OCI-LY1 (cell line): ENCODE measurements at regions not wholly inside any gene's neighbourhood (a gene's known extent, or its start where the extent isn't known, plus 50 kb on each side); places are given as distances from the start of the nearest gene placed in this dataset.

ENCODE experiments used
- H2AFZ ChIP-seq: fragments of 200-600 bp; sonication (generic), shearing (Covaris generic); 2 replicates; pipeline ENCODE4 v1.6.0; 2014; ENCODE audit warnings: antibody characterized with exemption, mild to moderate bottlenecking, low read length
- H3F3A ChIP-seq: fragments of 200-600 bp; sonication (generic), shearing (Covaris generic); 2 replicates; pipeline ENCODE4 v1.6.0; 2014; ENCODE audit warnings: mild to moderate bottlenecking, antibody characterized with exemption, low read length, moderate library complexity; ENCODE audit not compliant: insufficient read depth
- H3K27ac ChIP-seq: fragments of 200-600 bp; sonication (generic); 2 replicates; pipeline ENCODE4 v1.5.1; 2014; ENCODE audit warnings: low read length, mixed run types, mild to moderate bottlenecking, low read depth; ENCODE audit not compliant: poor library complexity, severe bottlenecking
- H3K27me3 ChIP-seq: fragments of 200-600 bp; sonication (generic); 2 replicates; pipeline ENCODE4 v1.6.0; 2014; ENCODE audit warnings: antibody characterized with exemption, mild to moderate bottlenecking, low read length, moderate library complexity; ENCODE audit not compliant: insufficient read depth
- H3K36me3 ChIP-seq: fragments of 200-600 bp; sonication (generic); 2 replicates; pipeline ENCODE4 v1.6.1; 2014; ENCODE audit warnings: mild to moderate bottlenecking, antibody characterized with exemption, low read length, moderate library complexity, mixed read lengths; ENCODE audit not compliant: insufficient read depth
- H3K4me1 ChIP-seq: fragments of 200-600 bp; sonication (generic); 2 replicates; pipeline ENCODE4 v1.5.1; 2014; ENCODE audit warnings: mild to moderate bottlenecking, low read length, moderate library complexity; ENCODE audit not compliant: insufficient read depth, severe bottlenecking
- H3K4me2 ChIP-seq: fragments of 200-600 bp; sonication (generic), shearing (Covaris generic); 2 replicates; pipeline ENCODE4 v1.6.1; 2014; ENCODE audit warnings: low read length
- H3K4me3 ChIP-seq: fragments of 200-600 bp; sonication (generic); 2 replicates; pipeline ENCODE4 v1.5.1; 2014; ENCODE audit warnings: low read length, low read depth, mild to moderate bottlenecking, mixed read lengths; ENCODE audit not compliant: poor library complexity, severe bottlenecking
- H3K79me2 ChIP-seq: fragments of 200-600 bp; shearing (Covaris generic); 2 replicates; pipeline ENCODE4 v1.6.1; 2016; ENCODE audit warnings: mixed run types, low read length, mixed read lengths; ENCODE audit not compliant: insufficient read depth
- H3K9ac ChIP-seq: fragments of 200-600 bp; sonication (generic), shearing (Covaris generic); 2 replicates; pipeline ENCODE4 v1.6.1; 2014; ENCODE audit warnings: mild to moderate bottlenecking, low read length, mixed read lengths
- H3K9me2 ChIP-seq: fragments of 200-600 bp; sonication (generic), shearing (Covaris generic); 2 replicates; pipeline ENCODE4 v1.6.1; 2014; ENCODE audit warnings: low read depth, mild to moderate bottlenecking, low read length, mixed read lengths
- H3K9me3 ChIP-seq: fragments of 200-600 bp; shearing (Covaris generic); 2 replicates; pipeline ENCODE4 v1.6.1; 2014; ENCODE audit warnings: low read length, mixed read lengths
- H4K20me1 ChIP-seq: fragments of 200-600 bp; sonication (generic), shearing (Covaris generic); 2 replicates; pipeline ENCODE4 v1.6.0; 2016; ENCODE audit warnings: mild to moderate bottlenecking, low read length; ENCODE audit not compliant: insufficient read depth
- EZH2 ChIP-seq: fragments of 200-600 bp; sonication (generic), shearing (Covaris generic); IDR thresholded peaks from 2 replicates; pipeline ENCODE4 v1.8.0; 2017; ENCODE audit warnings: borderline replicate concordance, mixed run types, mild to moderate bottlenecking, antibody characterized with exemption, low read length, moderate library complexity, mixed read lengths
- TF ChIP-seq, protein P1 (sequence below): fragments of 200-600 bp; sonication (generic), shearing (Covaris generic); IDR thresholded peaks from 2 replicates; pipeline ENCODE4 v1.5.1; 2017; ENCODE audit warnings: mild to moderate bottlenecking, antibody characterized with exemption, low read length, moderate library complexity, mixed read lengths

DNA sequence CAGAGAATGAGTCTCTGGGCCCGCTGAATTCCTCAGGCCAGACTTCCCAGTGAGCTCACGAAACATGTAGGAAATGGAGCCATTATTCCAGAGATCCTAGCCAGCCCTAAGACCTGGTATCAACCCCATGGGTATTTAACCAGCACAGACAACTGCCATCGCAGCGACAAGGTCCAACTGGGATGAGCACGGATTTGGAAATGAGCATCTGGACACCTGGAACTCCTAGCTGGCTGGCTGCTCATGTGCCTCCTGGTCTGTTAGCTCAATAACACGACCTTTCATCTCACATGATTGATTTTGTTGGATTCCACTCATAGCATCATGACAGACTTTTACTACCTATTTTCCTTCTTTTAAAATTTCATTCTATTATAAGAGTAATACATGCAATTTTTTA, 51.0 kb downstream of the POU3F3 start:
- Histone ChIP-seq H3K27ac (no peak overlapping the region), H3F3A (no peaks in the 10 kb centered on the region), H3K79me2 (no peaks in the 10 kb centered on the region), H3K36me3 (no peaks in the 10 kb centered on the region), H3K27me3 (0 out of 2 replicates have a peak, but pooled peaks cover 3% of the 10 kb centered on the region), H3K9me2 (no peaks in the 10 kb centered on the region), H3K4me2 (no peak overlapping the region), H3K9me3 (no peaks in the 10 kb centered on the region), H2AFZ (no peak overlapping the region), H3K9ac (no peak overlapping the region), H3K4me1 (no peaks in the 10 kb centered on the region), H4K20me1 (no peaks in the 10 kb centered on the region), H3K4me3 (no peak overlapping the region)
- no peak for TF ChIP-seq EZH2
- TF ChIP-seq, protein P1, sequence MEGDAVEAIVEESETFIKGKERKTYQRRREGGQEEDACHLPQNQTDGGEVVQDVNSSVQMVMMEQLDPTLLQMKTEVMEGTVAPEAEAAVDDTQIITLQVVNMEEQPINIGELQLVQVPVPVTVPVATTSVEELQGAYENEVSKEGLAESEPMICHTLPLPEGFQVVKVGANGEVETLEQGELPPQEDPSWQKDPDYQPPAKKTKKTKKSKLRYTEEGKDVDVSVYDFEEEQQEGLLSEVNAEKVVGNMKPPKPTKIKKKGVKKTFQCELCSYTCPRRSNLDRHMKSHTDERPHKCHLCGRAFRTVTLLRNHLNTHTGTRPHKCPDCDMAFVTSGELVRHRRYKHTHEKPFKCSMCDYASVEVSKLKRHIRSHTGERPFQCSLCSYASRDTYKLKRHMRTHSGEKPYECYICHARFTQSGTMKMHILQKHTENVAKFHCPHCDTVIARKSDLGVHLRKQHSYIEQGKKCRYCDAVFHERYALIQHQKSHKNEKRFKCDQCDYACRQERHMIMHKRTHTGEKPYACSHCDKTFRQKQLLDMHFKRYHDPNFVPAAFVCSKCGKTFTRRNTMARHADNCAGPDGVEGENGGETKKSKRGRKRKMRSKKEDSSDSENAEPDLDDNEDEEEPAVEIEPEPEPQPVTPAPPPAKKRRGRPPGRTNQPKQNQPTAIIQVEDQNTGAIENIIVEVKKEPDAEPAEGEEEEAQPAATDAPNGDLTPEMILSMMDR, result no peak

DNA sequence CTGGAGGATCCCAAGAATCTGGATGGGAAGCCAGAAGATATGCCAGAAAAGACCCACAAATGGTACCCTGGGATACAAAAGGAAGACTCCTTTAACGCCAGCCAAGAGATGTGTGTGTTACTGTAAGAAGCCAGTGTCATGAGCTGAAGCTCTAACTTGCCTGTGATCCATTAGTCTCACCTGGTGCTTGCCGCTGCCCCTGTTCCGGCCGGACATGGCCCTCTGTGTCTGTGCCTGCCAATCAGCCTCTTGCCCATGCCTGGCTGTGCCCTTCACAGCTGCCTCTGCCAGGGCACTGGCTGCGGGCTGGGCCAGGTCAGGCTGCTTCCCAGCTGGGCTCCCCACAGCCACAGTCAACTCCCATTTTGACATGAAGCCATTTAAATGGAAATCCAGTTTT, 55.4 kb downstream of the POU3F3 start:
- 0 out of 2 replicates have a peak, but pooled peaks cover 3% of the 10 kb centered on the region for H3K27me3 ChIP-seq
- H3K36me3 ChIP-seq, result no peaks in the 10 kb centered on the region
- no peak for TF ChIP-seq EZH2
- TF ChIP-seq, protein P1, result no peak

DNA sequence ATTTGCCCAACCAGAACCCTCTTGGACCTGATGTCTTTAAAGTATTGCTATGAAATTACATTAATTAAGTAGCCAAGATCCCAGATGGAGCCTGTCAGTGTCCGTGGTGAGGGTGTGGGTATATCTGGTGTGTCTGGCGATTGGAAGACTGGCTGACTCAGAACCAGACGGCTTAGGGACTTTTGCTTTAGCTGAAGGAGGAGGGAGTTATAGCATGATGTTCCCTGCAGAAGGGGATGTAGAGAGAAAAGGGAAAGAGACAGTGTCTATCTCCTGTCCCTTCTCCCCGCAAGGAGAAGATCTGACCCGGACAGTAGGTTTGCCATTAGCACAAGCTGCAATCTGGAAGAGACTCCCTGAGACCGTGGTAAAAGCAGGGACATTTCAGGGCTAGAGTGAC, 60.6 kb downstream of the POU3F3 start:
- Histone ChIP-seq H3K9me2 (no peaks in the 10 kb centered on the region), H3K79me2 (no peaks in the 10 kb centered on the region), H3K9ac (no peak overlapping the region), H3K9me3 (no peaks in the 10 kb centered on the region), H3K27me3 (no peaks in the 10 kb centered on the region), H3K4me3 (no peak overlapping the region), H3K36me3 (no peaks in the 10 kb centered on the region), H3F3A (no peaks in the 10 kb centered on the region), H2AFZ (no peak overlapping the region), H3K27ac (no peak overlapping the region), H3K4me2 (no peak overlapping the region), H3K4me1 (no peaks in the 10 kb centered on the region), H4K20me1 (no peaks in the 10 kb centered on the region)
- TF ChIP-seq, protein P1, result no peak
- TF ChIP-seq EZH2, result no peak

More for the DNA sequence above, 55.4 kb downstream of the POU3F3 start:
- Histone ChIP-seq H3F3A (no peaks in the 10 kb centered on the region), H3K4me3 (no peak overlapping the region), H3K9me3 (no peaks in the 10 kb centered on the region), H2AFZ (no peak overlapping the region), H3K4me2 (no peak overlapping the region), H3K9me2 (no peaks in the 10 kb centered on the region), H3K79me2 (no peaks in the 10 kb centered on the region), H3K4me1 (no peaks in the 10 kb centered on the region), H3K27ac (no peak overlapping the region), H4K20me1 (no peaks in the 10 kb centered on the region), H3K9ac (no peak overlapping the region)
